ENCODE measurements at regions not wholly inside any gene's neighbourhood (a gene's known extent, or its start where the extent isn't known, plus 50 kb on each side); places are given as distances from the start of the nearest gene placed in this dataset.

DNA sequence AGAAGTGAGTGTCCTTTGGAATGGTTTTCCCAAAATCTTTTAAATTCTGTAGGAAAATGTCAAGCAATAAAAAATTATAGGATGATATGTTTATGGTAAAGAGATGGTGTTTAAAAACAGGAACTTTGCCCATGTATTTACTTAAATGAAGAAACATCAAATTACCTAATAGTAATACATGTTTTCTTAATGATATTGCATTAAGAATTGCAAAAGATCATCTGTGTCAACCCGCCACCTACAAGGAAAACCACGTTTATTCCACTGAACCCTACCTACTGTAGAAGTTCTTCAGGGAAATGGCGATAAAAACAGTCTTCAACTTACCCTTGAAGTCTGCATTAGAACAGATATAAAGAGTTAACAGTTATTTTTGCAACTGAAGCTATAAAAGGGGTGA, 67.2 kb upstream of the NDP start:
- no peak for TF ChIP-seq MAFK (IDR thresholded peaks at IDR 0.05; ENCODE audit: low read depth, low read length)
- no peak for TF ChIP-seq CTCF (conservative IDR thresholded peaks at IDR 0.05; ENCODE audit: low read depth, low read length)
- no peak for TF ChIP-seq USF2 (IDR thresholded peaks at IDR 0.05; ENCODE audit: low read depth, low read length)
- TF ChIP-seq POLR2A (IDR thresholded peaks at IDR 0.05; ENCODE audit: low read depth, low read length), result no peak
- TF ChIP-seq RFX5 (IDR thresholded peaks at IDR 0.05; ENCODE audit: low read depth, low read length), result no peak
- TF ChIP-seq RCOR1 (IDR thresholded peaks at IDR 0.05; ENCODE audit: insufficient replicate concordance, low read length), result no peak
- TF ChIP-seq SMC3 (IDR thresholded peaks at IDR 0.05; ENCODE audit: low read depth, low read length), result no peak

Measured in IMR-90 (cell line).